Adrenal gland (tissue), 5 donors: ENCODE measurements at regions not wholly inside any gene's neighbourhood (a gene's known extent, or its start where the extent isn't known, plus 50 kb on each side); places are given as distances from the start of the nearest gene placed in this dataset.

Experiments
- POLR2A ChIP-seq, 2 donors: fragments of 450-650 bp; IDR thresholded peaks; one replicate each; pipeline ENCODE4 v1.6.1; 2017; ENCODE audit warnings: antibody characterized with exemption in 2 of 2, mild to moderate bottlenecking in 2 of 2, moderate library complexity in 1 of 2
- TF ChIP-seq, protein P1 (sequence below), 6 experiments: fragments of 450-650 bp in 4 of 6; fragments of 200-600 bp in 2 of 6; sonication (generic) in 1 of 6; IDR thresholded peaks; 1 replicate in 5 of 6; 2 replicates in 1 of 6; pipeline versions ENCODE4 v1.5.1 to v1.8.0; 2016 to 2021; ENCODE audit warnings: antibody characterized with exemption in 6 of 6, mild to moderate bottlenecking in 2 of 6, moderate library complexity in 1 of 6
- donor health status: DM: no; HTN: no; CAD: no.

GRCh38 chrX:63453571-63453970, 102.4 kb upstream of the SPIN4 start:
- TF ChIP-seq, protein P1, sequence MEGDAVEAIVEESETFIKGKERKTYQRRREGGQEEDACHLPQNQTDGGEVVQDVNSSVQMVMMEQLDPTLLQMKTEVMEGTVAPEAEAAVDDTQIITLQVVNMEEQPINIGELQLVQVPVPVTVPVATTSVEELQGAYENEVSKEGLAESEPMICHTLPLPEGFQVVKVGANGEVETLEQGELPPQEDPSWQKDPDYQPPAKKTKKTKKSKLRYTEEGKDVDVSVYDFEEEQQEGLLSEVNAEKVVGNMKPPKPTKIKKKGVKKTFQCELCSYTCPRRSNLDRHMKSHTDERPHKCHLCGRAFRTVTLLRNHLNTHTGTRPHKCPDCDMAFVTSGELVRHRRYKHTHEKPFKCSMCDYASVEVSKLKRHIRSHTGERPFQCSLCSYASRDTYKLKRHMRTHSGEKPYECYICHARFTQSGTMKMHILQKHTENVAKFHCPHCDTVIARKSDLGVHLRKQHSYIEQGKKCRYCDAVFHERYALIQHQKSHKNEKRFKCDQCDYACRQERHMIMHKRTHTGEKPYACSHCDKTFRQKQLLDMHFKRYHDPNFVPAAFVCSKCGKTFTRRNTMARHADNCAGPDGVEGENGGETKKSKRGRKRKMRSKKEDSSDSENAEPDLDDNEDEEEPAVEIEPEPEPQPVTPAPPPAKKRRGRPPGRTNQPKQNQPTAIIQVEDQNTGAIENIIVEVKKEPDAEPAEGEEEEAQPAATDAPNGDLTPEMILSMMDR (IDR thresholded peaks at IDR 0.05): no peak
- no peak for TF ChIP-seq POLR2A (IDR thresholded peaks at IDR 0.05)
